ENCODE measurements at regions not wholly inside any gene's neighbourhood (a gene's known extent, or its start where the extent isn't known, plus 50 kb on each side); places are given as distances from the start of the nearest gene placed in this dataset.

DNA sequence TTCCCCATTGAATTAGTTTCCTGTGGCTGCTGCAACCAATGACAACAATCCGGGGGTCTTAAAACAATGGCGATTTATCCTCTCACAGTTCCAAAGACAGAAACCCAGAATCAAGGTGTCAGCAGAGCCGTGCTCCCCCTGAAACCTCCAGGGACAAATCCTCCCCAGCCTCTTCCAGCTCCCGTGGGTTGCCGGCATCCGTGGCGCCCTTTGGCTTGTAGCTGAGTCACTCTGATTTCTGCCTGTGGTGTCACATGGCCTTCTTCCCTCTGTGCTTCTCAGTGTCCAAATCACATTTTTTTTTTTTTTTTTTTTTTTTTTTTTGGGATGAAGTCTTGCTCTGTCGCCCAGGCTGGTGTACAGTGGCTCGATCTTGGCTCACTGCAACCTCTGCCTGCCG is 64.5 kb upstream of the STX18 start (continued):
- peak; percentile 52; the same call in 1 of the 2 replicates for TF ChIP-seq ZNF384 (IDR thresholded peaks at IDR 0.05; ENCODE audit: low read depth, low read length)
- no peak for TF ChIP-seq ZNF354B (CRISPR knock-in tag; IDR thresholded peaks at IDR 0.05)
- no peak for TF ChIP-seq ZNF551 (CRISPR knock-in tag; IDR thresholded peaks at IDR 0.05)
- 0 out of 2 replicates have a peak, but pooled peaks have one; percentile 10 for TF ChIP-seq MAFG (tag; conservative IDR thresholded peaks at IDR 0.05)
- TF ChIP-seq, protein P1, sequence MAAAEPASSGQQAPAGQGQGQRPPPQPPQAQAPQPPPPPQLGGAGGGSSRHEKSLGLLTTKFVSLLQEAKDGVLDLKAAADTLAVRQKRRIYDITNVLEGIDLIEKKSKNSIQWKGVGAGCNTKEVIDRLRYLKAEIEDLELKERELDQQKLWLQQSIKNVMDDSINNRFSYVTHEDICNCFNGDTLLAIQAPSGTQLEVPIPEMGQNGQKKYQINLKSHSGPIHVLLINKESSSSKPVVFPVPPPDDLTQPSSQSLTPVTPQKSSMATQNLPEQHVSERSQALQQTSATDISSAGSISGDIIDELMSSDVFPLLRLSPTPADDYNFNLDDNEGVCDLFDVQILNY (CRISPR knock-in tag; IDR thresholded peaks at IDR 0.05) = no peak

DNA sequence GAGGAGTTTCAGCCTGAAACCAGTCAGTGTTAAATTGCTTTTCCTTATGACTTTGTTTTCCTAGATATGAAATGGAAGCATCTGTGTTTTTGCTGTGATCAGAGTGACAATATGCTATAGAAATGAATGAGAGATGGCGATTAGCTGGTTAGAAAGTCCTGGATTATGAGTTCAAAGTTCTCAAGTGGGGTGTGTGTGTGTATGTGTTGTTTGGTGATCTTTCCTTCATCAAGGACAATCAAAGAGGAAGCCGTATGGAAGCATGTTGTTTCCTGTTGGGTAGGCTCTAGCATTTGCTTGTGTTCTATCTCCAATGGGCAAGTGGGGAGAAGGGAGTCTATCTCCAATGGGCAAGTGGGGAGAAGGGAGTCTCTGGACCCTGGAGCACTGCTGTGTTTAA is 64.0 kb upstream of the STX18 start:
- FAIRE-seq (no peak), DNase-seq (ENCODE audit: extremely low read depth in 1 of 4, low spot score in 3 of 4) (no peak), ATAC-seq (no peak)
- no peaks in the 10 kb centered on the region for H3K9me1 ChIP-seq (ENCODE audit: control insufficient read depth, insufficient read depth, low read length)
- no peak overlapping the region for H3K9ac ChIP-seq (ENCODE audit: insufficient read depth in 1 of 2, low read depth in 2 of 2, low read length in 2 of 2)
- peaks cover 6 to 32% of the 10 kb centered on the region in 2 experiments; a peak in 4 of 5 replicates for H3K27me3 ChIP-seq (ENCODE audit: control insufficient read depth in 2 of 2, insufficient read depth in 2 of 2, low read length in 2 of 2)
- no peak overlapping the region for H3K4me2 ChIP-seq (ENCODE audit: insufficient read depth, low read length)
- H3K9me3 ChIP-seq (replicated peaks; ENCODE audit: control insufficient read depth, insufficient read depth, low read depth, low read length) = no peaks in the 10 kb centered on the region
- POLR2A ChIA-PET = no interaction called here
- no peaks in the 10 kb centered on the region for H3K79me2 ChIP-seq (ENCODE audit: control insufficient read depth, insufficient read depth, low read length)
- CTCF ChIA-PET (ENCODE audit: low intra/inter-chr PET ratio) = no interaction called here
- no peak overlapping the region for H3K27ac ChIP-seq (ENCODE audit: extremely low read depth, low read depth, low read length)
- WGBS (ENCODE audit: insufficient coverage, low coverage, missing lambda C conversion rate) = 4% methylated on average over 2 of the region's 2 CpGs
- no peak overlapping the region for H3K4me3 ChIP-seq
- no TSS peak for BruUV-seq (replicated peaks)
- intact Hi-C loops (cut with micrococcal nuclease) = no loop called here
- in situ Hi-C loops (cut with MboI) = no loop called here
- peaks cover 0 to 7% of the 10 kb centered on the region in 2 experiments; a peak in 2 of 5 replicates for H3K4me1 ChIP-seq (replicated peaks in 1 of 2; ENCODE audit: control insufficient read depth in 2 of 2, insufficient read depth in 2 of 2, low read length in 2 of 2)
- H4K20me1 ChIP-seq (replicated peaks; ENCODE audit: control insufficient read depth, insufficient read depth, low read length) = 0 out of 2 replicates have a peak, but pooled peaks cover 4% of the 10 kb centered on the region
- H2AFZ ChIP-seq (ENCODE audit: low read depth, low read length) = no peak overlapping the region
- H3K36me3 ChIP-seq (ENCODE audit: control insufficient read depth, insufficient read depth, low read length) = no peaks in the 10 kb centered on the region
- TF ChIP-seq ZNF280B (CRISPR knock-in tag; IDR thresholded peaks at IDR 0.05) (no peak), TAF1 (IDR thresholded peaks at IDR 0.05; ENCODE audit: control insufficient read depth, extremely low read depth, insufficient read depth, low read length, severe bottlenecking) (no peak), CEBPB (tag; IDR thresholded peaks at IDR 0.05) (no peak), ZNF174 (CRISPR knock-in tag; IDR thresholded peaks at IDR 0.05) (no peak), KAT2B (IDR thresholded peaks at IDR 0.05; ENCODE audit: low read depth, low read length) (no peak), HDAC8 (tag; IDR thresholded peaks at IDR 0.05) (no peak), SOX6 (IDR thresholded peaks at IDR 0.05) (no peak), NFXL1 (CRISPR knock-in tag; IDR thresholded peaks at IDR 0.05) (no peak), CLOCK (CRISPR knock-in tag; IDR thresholded peaks at IDR 0.05; ENCODE audit: borderline replicate concordance) (no peak)
- TF ChIP-seq, protein P2, sequence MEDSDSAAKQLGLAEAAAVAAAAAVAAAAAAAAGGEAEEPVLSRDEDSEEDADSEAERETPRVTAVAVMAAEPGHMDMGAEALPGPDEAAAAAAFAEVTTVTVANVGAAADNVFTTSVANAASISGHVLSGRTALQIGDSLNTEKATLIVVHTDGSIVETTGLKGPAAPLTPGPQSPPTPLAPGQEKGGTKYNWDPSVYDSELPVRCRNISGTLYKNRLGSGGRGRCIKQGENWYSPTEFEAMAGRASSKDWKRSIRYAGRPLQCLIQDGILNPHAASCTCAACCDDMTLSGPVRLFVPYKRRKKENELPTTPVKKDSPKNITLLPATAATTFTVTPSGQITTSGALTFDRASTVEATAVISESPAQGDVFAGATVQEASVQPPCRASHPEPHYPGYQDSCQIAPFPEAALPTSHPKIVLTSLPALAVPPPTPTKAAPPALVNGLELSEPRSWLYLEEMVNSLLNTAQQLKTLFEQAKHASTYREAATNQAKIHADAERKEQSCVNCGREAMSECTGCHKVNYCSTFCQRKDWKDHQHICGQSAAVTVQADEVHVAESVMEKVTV (CRISPR knock-in tag; IDR thresholded peaks at IDR 0.05) = no peak

Measured in K562 (cell line).